HG03432 (cell line): ENCODE measurements at regions not wholly inside any gene's neighbourhood (a gene's known extent, or its start where the extent isn't known, plus 50 kb on each side); places are given as distances from the start of the nearest gene placed in this dataset.

Source experiments
- ATAC-seq: cut with Tn5 transposase; IDR thresholded peaks from one replicate; pipeline ENCODE4 v1.9.1; 2021; ENCODE audit warnings: mild to moderate bottlenecking, moderate library complexity; ENCODE audit not compliant: unreplicated experiment

DNA sequence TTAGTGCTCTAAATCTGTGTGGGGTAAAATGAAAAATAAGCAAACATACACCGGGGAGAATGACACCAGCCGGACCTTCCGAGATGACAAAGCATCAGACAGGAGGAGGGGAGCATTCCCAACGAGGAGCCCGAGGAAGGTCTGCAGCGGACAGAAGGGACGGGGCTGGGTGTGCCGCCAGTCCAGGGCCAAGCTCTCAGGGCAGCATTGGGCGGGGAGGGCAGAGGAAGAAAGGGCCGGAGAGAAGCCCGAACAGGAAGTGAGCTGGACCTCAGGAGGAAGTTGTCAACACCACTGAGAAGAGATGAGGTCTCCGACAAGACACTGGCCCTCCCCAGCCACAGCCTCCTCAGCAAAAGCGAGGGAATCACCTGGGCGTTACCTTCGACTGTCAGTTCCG lies 182.6 kb upstream of the RNF32 start:
- ATAC-seq = no peak

DNA sequence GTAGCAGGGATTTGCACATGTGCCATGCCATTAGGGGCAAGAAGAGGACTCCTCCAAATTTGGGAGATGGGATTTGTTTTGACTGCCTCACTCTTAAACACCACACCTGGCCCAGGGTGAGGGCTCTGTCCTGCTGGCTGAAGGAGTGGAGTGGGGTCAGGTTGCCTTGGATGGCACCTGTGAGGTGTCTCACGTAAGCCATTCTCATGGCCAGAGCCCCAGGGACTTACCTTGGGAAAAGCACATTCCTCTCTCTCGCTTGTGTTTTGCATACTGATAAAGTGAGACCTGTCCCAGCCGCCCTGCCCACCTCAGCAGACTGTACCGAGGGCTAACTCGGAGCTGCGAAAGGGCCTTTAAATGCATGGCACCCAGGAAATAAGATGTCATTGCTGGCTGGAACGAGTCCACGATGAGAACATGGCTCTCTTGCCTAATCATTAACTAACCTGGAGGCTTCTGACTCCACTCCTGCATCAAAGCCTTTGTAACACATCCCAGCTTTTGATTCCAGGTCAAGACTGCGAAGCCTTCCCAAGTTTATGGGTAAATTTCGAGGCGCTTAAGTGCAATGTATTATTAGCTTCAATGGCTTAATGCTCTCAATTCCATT lies 184.0 kb upstream of the RNF32 start:
- no peak for ATAC-seq

DNA sequence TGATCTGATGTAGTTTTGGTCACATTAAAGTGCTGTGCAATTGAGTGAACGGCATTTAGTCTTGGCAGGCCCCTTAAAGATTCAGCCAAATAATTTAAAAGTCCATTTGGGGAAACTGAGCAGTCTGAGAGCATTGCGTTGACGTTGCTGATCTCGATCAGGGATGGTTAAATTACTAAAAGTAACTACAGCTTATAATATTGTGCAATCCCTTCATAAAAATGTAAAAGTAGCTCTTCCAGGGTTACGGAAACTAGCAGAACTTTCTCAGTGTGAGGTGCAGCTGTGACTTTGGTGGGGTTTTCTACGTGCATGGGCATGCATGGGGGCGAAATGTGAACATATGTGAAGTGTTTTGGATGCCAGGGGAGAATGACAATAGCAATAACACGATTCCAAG lies 184.5 kb upstream of the RNF32 start:
- no peak for ATAC-seq

DNA sequence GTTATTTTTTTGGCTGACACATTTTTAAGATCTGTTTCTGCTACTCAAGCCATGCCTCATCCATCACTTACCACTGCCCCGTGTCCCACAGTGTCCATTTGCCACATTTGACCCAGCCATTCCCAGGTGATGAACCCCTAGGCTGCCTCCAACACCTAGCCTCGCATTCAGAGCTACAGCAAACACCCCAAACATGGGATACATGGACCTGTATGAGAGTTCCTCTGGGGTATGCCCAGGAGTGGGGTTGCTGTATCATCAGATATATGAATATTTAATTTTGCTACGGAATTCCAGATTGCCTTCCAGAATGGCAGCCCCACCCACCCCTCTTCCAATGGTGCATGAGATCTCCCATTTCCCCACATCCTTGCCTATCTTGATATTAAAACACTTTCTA lies 190.1 kb upstream of the RNF32 start:
- ATAC-seq = no peak

DNA sequence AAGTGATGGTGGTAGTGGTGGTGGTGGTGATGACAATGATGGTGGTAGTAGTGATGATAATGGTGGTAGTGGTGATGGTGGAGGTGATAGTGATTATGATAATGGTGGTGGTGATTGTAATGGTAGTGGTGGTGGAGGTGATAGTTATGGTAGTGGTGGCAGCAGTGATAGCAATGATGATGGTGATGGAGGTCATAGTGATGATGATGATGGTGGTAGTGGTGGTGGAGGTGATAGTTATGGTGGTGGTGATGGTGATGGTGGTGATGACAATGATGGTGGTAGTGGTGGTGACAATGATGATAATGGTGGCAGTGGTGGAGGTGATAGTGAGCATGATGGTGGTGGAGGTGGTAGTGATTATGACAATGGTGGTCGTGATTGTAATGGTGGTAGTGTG lies 191.7 kb upstream of the RNF32 start:
- no peak for ATAC-seq

DNA sequence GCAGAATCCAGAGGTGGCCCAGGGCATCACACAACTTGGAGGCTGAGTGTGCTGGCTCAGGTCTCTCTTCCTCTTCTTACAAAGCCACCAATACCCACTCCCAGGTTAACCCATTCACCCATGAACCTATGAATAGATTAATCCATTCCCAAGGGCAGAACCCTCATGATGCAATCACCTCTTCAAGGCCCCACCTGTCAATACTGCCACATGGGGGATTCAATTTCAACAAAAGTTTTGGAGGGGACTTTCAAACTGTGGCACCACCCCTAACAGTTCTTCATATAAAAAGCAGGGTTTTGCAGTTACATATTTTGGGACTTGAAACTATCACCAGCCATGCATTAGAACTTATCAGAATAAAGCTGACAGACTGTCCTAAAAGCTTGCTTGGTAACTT lies 193.6 kb upstream of the RNF32 start:
- ATAC-seq = no peak

DNA sequence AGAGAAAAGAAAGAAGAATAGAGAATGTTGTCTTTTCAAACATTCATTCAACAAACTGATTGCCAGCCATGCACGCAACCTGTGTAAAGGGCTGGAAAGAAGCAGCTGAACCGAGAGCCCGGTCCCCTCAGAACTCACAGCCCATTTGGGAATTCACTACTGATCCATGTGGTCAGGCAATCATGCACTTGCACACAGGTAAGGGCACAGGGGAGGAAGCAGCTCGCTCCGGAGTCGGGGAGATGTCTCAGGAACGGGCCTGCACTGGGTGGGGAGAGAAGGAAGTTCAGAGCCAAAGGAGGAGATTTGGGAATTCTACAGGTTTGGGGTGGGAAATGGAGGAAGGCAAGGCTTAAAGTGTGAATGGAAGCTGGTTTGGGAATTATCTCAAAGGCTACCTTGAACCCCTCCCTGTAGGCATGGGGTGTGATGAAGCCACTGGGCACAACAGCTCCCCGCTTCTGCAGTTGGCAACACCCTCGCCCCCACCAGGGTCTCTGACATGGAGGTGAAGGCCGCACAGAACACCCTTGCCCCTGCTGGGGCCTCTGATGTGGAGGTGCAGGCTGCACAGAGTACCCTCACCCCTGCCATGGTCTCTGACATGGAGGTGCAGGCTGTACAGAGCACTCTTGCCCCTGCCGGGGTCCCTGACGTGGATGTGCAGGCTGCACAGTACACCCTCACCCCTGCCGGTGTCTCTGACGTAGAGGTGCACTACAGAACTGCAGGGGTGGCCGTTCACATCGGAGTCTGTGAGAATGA lies 194.4 kb upstream of the RNF32 start:
- ATAC-seq = no peak

DNA sequence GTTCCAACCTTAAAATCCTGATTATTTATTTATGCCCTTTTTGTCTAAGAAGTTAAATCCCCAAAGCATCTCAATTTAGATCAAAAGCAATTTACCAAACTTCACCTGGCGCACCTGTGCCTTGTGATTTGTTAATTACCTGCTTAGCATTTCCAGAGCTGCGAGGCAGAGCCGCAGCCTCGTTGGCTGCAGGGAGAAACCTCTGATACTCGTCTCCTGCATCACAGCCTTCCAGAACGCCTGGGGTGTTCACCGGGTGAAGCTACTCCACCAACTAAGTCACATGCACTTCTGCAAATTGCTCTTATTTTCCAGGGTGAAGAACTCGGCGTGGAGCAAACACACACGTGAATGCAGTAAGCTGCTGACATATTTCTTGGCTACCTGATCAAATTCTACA lies 198.1 kb upstream of the RNF32 start:
- no peak for ATAC-seq

DNA sequence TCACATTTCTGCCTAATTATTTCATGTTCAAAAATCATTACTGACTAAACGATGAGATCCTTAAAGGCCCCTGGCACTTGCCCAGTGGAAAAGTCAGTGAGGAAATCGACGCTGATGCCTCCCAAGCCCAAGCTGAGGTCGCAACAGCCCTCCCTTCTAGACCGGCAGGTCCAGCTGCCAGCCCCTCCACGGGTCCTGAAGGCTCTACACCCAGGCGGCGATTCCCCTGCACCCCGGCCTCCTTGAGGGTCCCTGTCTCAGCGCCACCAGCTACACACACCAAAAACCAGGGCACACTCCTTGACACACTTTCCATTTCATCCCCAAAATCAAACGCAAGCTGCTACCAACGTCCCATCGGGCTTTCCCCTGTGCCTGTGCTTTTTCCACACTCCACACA lies 200.1 kb upstream of the RNF32 start:
- ATAC-seq = no peak

DNA sequence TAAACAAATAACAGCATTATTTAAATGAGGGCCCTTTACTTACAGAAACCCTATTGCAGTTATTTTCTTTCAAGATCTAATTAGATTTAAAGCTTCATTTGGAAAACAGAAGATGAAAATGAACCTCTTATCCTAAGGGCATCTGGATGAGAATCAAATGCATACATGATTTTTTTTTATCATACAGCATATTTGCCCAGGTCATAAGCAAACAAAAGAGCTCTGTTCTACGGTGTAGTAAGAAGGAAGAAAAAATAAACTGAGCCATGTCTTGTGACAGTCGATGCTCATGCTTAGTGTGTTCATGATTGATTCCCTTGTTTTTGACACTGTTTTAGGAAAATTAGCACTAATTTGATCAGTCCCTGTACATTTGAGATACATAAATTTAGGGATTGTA lies 202.6 kb upstream of the RNF32 start:
- no peak for ATAC-seq

DNA sequence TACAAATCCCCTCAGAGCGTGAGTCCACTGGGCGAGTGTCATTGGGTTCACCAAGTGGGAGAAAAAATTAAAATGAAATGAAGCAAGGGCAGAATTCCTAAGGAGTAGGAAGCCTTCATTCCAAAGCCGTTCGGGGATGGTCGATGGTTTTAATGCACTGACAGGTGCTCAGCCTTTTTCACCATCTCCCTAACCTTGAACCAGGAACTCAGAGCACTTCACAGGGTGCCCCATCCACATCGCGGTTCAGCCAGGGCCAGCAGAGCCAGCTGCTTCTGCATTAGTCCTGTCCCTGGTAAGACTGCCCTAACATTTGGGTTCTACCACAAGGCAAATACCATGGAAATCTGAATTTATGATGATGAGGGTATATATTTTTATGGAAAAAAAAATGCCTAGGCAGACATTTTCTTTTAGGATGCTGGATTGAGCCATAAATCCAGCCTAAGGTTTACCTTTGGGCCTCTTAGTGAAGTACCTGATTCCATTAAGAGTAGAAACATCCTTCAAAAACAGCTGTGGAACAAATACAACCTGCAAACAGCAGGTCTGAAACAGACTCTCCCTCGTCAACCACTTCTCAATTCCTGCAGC lies 203.5 kb upstream of the RNF32 start:
- no peak for ATAC-seq

DNA sequence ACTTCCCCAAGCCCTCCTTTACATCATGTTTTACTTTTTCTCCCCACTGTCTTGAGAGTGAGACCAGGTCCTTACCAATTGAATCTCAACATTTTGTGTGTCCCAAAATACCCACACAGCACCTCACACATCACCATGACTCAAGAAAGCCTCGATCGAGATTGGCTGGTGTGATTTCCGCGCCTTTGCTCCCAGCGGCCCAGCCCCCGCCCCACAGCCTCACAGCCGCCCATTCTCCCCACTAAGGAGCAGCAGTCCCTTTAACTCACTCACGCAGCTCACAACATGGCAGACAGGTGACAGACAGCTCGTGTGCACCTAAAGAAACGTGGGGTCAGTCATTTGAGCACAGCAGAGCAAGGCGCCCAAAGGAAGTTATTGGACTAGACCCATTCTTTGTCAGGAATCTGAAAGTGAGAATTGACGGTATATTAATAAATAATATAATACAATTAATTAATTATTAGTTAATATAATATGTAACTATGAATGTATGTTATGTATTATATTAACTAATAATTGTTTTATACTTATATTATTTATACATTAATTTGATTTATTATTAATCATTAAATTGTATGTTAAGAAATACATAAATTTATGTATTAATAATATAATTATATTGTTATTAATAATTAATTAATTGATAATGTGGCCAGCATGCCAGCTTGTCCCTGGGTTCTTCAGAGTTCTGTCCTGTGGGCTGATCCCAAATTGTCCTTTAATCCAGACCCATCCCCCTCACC lies 204.9 kb upstream of the RNF32 start:
- no peak for ATAC-seq

DNA sequence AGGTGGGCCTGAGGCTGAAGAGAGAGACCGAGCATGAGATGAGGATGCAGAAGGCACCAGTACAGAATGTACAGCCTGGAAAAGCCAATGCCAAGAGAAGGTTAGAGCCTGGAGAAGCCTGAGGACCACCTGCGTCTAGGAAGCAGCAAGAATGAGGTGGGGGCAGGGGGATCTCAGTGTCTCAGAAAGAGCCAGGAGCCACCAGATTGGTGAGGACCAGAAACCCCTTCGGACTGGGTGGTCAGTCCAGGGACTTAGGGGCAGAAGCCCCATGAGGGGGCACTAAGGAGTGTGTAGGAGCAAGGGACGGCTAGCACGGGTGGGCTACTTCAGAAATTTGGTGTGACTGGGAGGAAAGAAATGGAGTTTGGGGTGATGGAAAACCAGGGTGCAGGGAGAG lies 205.9 kb upstream of the RNF32 start:
- ATAC-seq = no peak

DNA sequence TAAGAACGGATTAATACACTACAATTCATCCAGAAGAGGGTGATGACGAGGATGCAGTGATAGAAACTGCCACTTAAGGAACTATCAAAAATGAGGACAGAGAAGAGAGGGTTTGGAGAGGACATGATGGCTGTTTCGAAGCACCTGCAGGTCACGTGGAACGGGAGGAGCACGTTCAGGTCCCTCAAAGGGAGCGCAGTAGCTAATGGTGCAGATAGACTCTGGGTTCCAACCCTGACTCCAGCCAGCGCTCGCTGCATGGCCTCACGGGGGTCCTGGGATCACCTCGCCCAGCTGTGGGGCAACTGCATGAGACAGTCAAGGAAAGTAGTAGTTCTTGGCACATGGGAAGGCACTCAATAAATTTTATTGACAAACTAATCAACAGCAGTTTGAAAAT lies 208.6 kb upstream of the RNF32 start:
- ATAC-seq = no peak

DNA sequence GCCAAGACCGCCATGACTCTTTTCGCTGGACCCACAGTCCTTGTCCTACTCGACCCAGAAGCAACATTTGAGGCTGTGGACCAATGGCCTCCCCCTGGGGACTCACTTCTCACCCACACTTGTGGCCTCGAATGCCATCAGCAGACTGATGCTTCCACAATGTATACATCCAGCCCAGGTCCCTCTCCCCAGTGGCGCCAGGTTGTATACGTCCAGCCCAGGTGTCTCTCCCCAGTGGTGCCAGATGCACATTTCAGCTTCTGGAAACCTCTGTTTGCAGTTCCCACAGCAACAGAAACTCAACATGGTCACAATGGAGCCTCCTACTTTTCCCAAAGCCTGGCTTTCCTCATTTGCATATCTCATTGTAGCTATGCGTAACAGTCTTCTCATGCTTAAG lies 210.5 kb upstream of the RNF32 start:
- no peak for ATAC-seq

DNA sequence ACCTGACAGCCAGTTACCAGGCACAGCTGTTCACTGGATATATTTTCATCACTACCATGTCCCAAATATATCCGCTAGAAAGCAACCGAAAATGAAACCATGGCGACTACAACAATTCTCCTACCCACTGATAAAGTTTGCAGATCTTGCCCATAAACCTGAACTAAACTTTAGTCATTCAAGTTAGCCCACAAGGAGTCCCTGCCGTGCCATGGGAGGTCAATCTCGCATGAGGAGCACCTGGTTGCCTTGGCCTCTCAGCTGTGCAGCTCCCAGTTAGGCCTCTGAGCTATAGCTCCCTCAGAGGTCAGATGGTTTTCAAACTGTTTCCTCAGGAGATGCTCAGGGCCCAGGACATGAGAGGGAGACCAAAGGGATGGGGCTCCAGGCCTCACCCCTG lies 211.1 kb upstream of the RNF32 start:
- ATAC-seq = no peak

DNA sequence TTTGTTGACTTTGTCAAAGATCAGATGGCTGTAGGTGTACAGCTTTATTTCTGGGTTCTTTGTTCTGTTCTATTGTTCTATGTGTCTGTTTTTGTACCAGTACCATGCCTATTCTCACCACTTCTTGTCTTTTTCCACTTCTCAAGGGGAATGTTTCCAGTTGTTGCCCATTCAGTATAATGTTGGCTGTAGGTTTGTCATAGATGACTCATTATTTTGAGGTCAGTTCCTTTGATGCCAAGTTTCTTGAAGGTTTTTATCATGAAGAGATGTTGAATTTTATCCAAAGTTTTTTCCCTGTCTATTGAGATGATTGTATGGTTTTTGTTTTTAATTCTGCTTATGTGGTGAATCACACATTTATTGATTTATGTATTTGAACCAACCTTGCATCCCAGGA lies 216.7 kb upstream of the RNF32 start:
- no peak for ATAC-seq

DNA sequence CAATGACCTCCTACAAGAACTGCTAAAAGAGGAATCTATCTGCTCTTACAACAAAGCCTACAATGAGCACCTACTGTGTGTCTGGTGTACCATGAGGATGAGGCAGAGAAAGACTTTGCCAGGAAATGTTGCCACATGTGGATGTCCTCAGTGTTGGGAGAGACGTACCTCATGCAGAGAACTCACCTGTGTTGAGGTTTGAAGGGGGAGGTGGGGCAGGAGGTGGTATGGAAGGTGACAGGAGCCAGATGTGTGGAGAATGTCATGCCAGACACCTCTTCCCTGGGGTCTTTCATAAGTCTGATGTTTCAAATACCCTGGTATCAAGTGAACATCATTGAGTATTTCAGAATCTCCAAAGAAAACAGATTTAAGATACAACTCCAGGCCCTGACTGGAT lies 220.1 kb upstream of the RNF32 start:
- ATAC-seq = no peak

DNA sequence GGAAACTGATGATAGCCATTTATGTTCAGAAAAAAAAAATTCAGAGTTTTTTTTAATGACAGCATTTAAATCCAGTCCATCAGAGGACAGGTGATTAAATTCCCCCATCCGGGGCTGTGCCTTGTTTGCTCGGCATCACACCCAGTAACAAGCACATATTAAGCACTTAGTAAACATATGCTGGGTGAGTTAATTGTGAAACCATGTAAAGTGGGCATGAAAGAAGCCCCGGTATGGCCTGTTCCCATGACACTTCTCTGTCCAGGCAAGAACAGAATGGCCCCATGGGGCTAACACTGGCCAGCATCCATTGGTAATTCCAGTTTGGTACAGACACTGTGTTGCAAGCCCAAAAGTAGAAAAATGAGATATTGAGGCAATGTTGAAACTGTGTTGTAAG lies 220.8 kb upstream of the RNF32 start:
- ATAC-seq = no peak

DNA sequence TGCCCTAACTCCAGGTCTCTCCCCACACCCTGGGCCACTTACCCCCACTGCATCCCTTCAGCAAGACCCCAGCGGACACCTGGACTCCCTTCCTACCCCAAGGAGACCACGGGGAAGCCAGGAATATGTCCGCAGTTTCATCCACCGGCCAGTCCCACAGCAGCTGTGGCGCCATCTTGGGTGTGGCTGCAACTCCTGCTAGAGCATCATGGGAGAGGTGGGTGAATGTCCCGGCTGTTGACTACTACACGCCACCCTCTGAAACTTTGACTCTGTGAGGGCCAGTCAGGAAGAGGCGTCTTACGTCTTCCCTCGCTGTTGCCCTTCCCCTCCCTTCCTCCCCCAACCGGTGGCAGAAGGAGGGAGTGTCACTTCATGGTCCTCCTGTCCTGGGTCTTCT lies 238.3 kb upstream of the RNF32 start:
- ATAC-seq = no peak

DNA sequence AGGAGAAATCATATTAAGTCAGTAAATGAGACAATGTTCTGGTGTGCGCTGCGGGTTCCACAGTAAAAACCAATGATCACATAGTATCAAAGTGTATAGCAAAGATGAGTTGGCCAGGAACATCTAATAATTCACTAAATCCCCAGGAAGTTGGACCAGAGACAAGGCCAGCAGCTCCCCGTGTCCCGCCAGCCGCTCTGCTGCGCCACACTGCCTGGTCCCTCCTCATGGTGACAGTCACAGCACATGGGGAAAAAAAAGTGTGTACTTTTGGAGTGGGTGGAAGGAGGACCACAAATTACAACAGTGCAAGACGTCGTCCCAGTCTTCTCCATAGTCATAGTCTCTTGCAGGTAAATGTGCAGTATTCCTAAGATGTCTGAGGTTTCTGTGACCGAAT lies 239.0 kb upstream of the RNF32 start:
- no peak for ATAC-seq

DNA sequence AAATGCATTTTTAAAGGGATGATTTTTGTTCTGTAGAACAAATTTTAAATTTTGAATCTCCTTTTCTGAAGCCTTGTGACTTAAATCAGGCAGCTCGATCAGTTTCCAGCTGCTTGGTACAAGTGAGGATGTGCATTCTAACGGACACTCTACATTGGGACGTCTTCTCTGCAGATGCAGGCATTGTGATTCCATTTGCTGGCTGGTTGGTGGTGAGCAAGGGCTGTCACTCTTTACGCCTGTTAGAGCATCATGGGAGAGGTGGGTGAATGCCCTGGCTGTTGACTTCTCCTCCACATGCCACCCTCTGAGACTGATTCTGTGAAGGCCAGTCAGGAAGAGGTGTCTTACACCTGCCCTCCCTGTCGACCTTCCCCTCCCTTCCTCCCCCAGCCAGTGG lies 240.5 kb upstream of the RNF32 start:
- no peak for ATAC-seq
